Ascending aorta (tissue), 2 donors: ENCODE measurements at regions not wholly inside any gene's neighbourhood (a gene's known extent, or its start where the extent isn't known, plus 50 kb on each side); places are given as distances from the start of the nearest gene placed in this dataset.

ENCODE experiments used
- DNase-seq, 2 donors: peaks; one replicate each; pipeline ENCODE4 v3.0.0-alpha.2; 2019; ENCODE audit warnings: low spot score in 2 of 2
- H3K27ac ChIP-seq, 2 donors: fragments of 200-600 bp; sonication (generic); one replicate each; pipeline ENCODE4 v1.5.1; 2016 to 2017; ENCODE audit warnings: mild to moderate bottlenecking in 1 of 2
- H3K27me3 ChIP-seq: fragments of 200-600 bp; sonication (generic); one replicate; pipeline ENCODE4 v1.5.1; 2017
- H3K36me3 ChIP-seq, 2 donors: fragments of 200-600 bp; sonication (generic); one replicate each; pipeline ENCODE4 v1.5.1; 2016
- H3K4me1 ChIP-seq, 2 donors: fragments of 200-600 bp; sonication (generic); one replicate each; pipeline ENCODE4 v1.5.1; 2016 to 2017; ENCODE audit warnings: mild to moderate bottlenecking in 1 of 2
- H3K4me3 ChIP-seq, 2 donors: fragments of 200-600 bp; sonication (generic); one replicate each; pipeline ENCODE4 v1.5.1; 2016 to 2017; ENCODE audit warnings: mild to moderate bottlenecking in 1 of 2
- H3K9me3 ChIP-seq, 2 donors: fragments of 200-600 bp; sonication (generic); one replicate each; pipeline ENCODE4 v1.5.1; 2016
- CTCF ChIP-seq, 3 experiments: fragments of 200-600 bp in 2 of 3; fragments of 450-650 bp in 1 of 3; sonication (generic) in 2 of 3; IDR thresholded peaks; one replicate each; pipeline ENCODE4 v1.5.1; 2016 to 2019; ENCODE audit warnings: antibody characterized with exemption in 3 of 3, mild to moderate bottlenecking in 1 of 3, moderate library complexity in 1 of 3
- intact Hi-C: fragments of 100-400 bp; cut with DNase I; formaldehyde crosslinking; loops from one replicate; pipeline ENCODE4 v1.15.1; 2023

- TF ChIP-seq CTCF (IDR thresholded peaks at IDR 0.05): no peak
Measured at GRCh38 chr1:168365719-168366479, 85.2 kb downstream of the TBX19 start.

More at GRCh38 chr1:168365719-168366479, 85.2 kb downstream of the TBX19 start:
- Histone ChIP-seq H3K4me1 (no peaks in the 10 kb centered on the region), H3K27me3 (no peaks in the 10 kb centered on the region), H3K9me3 (no peaks in the 10 kb centered on the region), H3K27ac (no peak overlapping the region), H3K4me3 (no peak overlapping the region), H3K36me3 (no peaks in the 10 kb centered on the region)
- intact Hi-C loops: no loop called here
- DNase-seq: no peak
